Activated B cell treated with CpG ODN at 0.5 μM for 24 hours (primary cell): ENCODE measurements at regions not wholly inside any gene's neighbourhood (a gene's known extent, or its start where the extent isn't known, plus 50 kb on each side); places are given as distances from the start of the nearest gene placed in this dataset.

ENCODE experiments used
- ATAC-seq: fragments of 200-7000 bp; cut with Tn5 transposase; one replicate; pipeline ENCODE4 v1.10.0; 2021; ENCODE audit warnings: low read depth, mild to moderate bottlenecking, moderate library complexity
- CTCF ChIA-PET: fragments of 350-600 bp; sonication (Branson Sonifier 250); formaldehyde crosslinking; loops from one replicate; lab custom pipeline; 2021; ENCODE audit warnings: antibody characterized with exemption; lab: Charles Lee
- POLR2A ChIA-PET: fragments of 350-600 bp; sonication (Branson Sonifier 250); formaldehyde crosslinking; loops from one replicate; lab custom pipeline; 2021; ENCODE audit warnings: antibody characterized with exemption; lab: Charles Lee
- DNase-seq: peaks from one replicate; pipeline ENCODE4 v3.0.0; 2022
- H3K27ac Mint-ChIP-seq: one replicate; pipeline ENCODE4 v1.8.0; 2020; ENCODE audit warnings: mixed read lengths
- H3K27me3 Mint-ChIP-seq: one replicate; pipeline ENCODE4 v1.8.0; 2021; ENCODE audit warnings: mixed read lengths
- H3K36me3 Mint-ChIP-seq: one replicate; pipeline ENCODE4 v1.8.0; 2021; ENCODE audit warnings: low read depth, mixed read lengths
- H3K4me1 Mint-ChIP-seq: one replicate; pipeline ENCODE4 v1.8.0; 2021; ENCODE audit warnings: mixed read lengths
- H3K4me3 Mint-ChIP-seq: one replicate; pipeline ENCODE4 v1.8.0; 2020; ENCODE audit warnings: mild to moderate bottlenecking, mixed read lengths
- H3K9me3 Mint-ChIP-seq: one replicate; pipeline ENCODE4 v1.8.0; 2020; ENCODE audit warnings: mixed read lengths
- intact Hi-C: fragments of 100-400 bp; cut with micrococcal nuclease; formaldehyde crosslinking; loops from one replicate; pipeline ENCODE4 v1.15.1; 2024
- TF ChIP-seq, protein P1 (sequence below): fragments of 200-600 bp; IDR thresholded peaks from one replicate; pipeline ENCODE4 v1.8.0; 2022; ENCODE audit warnings: antibody characterized with exemption, mild to moderate bottlenecking

DNA sequence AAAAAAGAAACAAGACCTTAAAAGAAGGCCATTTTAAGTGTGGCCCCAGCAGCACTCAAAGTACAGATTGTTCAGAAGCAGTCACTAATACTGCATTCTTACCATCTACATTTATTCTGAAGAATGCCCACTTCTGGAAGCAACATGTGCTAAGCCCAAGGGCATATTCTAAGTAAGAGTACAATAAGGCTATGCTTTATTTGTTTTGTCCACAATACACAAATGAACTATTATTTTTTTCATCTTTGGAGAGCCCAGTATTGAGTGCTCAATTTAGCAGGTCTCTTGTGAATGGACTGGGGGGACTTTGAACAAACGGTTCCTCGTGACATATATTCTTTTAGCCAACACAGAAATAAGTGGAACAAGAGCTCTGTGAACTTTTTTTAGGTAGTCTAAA lies 191.4 kb upstream of the CHORDC1 start:
- Mint-ChIP-seq H3K36me3 (no peaks in the 10 kb centered on the region), H3K27ac (no peak overlapping the region), H3K4me3 (no peak overlapping the region), H3K4me1 (no peaks in the 10 kb centered on the region), H3K27me3 (no peaks in the 10 kb centered on the region), H3K9me3 (peaks cover 2% of the 10 kb centered on the region)
- TF ChIP-seq, protein P1, sequence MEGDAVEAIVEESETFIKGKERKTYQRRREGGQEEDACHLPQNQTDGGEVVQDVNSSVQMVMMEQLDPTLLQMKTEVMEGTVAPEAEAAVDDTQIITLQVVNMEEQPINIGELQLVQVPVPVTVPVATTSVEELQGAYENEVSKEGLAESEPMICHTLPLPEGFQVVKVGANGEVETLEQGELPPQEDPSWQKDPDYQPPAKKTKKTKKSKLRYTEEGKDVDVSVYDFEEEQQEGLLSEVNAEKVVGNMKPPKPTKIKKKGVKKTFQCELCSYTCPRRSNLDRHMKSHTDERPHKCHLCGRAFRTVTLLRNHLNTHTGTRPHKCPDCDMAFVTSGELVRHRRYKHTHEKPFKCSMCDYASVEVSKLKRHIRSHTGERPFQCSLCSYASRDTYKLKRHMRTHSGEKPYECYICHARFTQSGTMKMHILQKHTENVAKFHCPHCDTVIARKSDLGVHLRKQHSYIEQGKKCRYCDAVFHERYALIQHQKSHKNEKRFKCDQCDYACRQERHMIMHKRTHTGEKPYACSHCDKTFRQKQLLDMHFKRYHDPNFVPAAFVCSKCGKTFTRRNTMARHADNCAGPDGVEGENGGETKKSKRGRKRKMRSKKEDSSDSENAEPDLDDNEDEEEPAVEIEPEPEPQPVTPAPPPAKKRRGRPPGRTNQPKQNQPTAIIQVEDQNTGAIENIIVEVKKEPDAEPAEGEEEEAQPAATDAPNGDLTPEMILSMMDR = no peak
- POLR2A ChIA-PET = no interaction called here
- ATAC-seq (no peak), DNase-seq (no peak)
- intact Hi-C loops = no loop called here
- CTCF ChIA-PET = no interaction called here

DNA sequence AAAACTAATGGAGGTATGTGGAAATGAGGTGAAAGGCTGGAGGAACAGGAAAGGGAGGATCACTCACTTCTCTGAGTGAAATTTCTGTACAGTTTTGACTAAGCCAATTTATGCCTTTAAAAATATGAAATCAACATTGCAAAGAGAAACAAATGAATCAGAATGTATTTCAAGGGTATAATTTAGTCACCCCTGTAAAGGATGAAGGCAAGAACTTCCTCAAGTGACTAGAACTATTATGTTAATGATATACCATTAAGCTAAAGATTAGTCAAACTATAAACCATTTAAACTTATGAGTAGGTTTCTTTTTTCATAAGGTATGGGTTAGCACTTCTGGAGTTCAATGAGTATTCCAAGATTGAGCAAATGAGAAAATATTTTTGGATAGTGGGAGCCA lies 184.5 kb upstream of the CHORDC1 start:
- ATAC-seq = no peak
- POLR2A ChIA-PET = no interaction called here
- H3K4me1 Mint-ChIP-seq = no peaks in the 10 kb centered on the region
- no peaks in the 10 kb centered on the region for H3K36me3 Mint-ChIP-seq
- no peak for DNase-seq
- intact Hi-C loops = no loop called here
- H3K4me3 Mint-ChIP-seq = no peak overlapping the region
- TF ChIP-seq, protein P1 = no peak
- CTCF ChIA-PET = no interaction called here
- peaks cover 2% of the 10 kb centered on the region for H3K9me3 Mint-ChIP-seq
- H3K27ac Mint-ChIP-seq = no peak overlapping the region
- no peaks in the 10 kb centered on the region for H3K27me3 Mint-ChIP-seq

DNA sequence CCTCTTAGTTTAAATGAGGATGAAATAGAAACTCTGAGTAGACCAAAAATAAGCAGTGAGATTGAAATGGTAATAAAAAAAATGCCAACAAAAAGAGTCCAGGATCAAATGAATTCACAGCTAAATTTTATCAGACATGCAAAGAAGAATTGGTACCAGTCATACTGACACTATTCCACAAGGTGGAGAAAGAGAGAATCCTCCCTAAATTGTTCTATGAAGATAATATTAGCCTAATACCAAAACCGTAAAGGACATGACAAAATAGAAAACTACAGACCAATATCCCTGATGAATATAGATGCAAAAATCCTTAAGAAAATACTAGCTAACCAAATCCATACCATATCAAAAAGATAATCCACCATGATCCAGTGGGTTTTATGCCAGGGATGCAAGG lies 169.8 kb upstream of the CHORDC1 start:
- intact Hi-C loops = no loop called here
- H3K27ac Mint-ChIP-seq = no peak overlapping the region
- TF ChIP-seq, protein P1 = no peak
- H3K9me3 Mint-ChIP-seq = peaks cover 5% of the 10 kb centered on the region
- no peak overlapping the region for H3K4me3 Mint-ChIP-seq
- no peaks in the 10 kb centered on the region for H3K4me1 Mint-ChIP-seq
- DNase-seq (no peak), ATAC-seq (no peak)
- ChIA-PET POLR2A (no interaction called here), CTCF (no interaction called here)
- H3K27me3 Mint-ChIP-seq = no peaks in the 10 kb centered on the region
- H3K36me3 Mint-ChIP-seq = no peaks in the 10 kb centered on the region

DNA sequence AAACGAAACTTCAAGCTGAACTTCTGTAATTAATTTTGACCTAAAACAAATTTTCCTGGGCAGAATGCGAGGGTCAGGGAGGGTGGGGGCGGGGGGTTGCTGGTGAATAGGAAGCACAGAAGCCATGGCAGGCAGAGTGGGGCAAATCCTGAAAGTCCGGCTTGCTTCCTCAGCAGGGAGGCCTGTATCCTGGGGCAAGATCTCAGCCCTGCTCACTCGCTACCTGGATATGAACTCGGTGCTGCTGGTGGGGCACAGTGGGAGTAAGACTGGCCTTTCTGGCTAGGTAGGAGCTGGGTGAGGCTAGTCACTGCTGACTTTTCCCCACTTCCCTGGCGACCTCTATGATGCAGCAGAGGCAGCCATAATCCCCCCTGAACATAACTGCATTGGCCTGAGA lies 168.9 kb upstream of the CHORDC1 start:
- ChIA-PET CTCF (no interaction called here), POLR2A (no interaction called here)
- Mint-ChIP-seq H3K27ac (no peak overlapping the region), H3K9me3 (peaks cover 2% of the 10 kb centered on the region), H3K27me3 (no peaks in the 10 kb centered on the region), H3K36me3 (no peaks in the 10 kb centered on the region), H3K4me3 (no peak overlapping the region), H3K4me1 (no peaks in the 10 kb centered on the region)
- intact Hi-C loops = no loop called here
- DNase-seq (no peak), ATAC-seq (no peak)
- TF ChIP-seq, protein P1 = no peak

DNA sequence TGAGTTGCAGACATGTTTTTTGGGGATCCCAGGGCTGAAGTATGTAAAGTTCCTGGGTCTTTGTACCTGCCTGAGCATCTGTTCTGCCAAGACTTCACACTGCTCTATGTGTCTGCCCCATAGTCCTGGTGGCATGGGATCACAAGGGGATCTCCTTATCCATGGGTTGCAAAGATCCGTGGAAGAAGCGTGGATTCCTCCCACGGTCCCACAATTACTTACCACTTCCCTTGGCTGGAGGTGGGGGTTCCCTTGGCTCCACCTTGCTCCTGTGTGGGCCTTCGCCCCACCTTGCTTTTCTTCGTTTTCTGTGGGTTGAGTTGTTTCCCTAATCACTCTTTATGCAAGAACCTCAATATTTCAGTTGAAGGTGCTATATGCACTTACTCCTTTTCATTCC lies 157.4 kb upstream of the CHORDC1 start:
- Mint-ChIP-seq H3K4me3 (no peak overlapping the region), H3K27me3 (no peaks in the 10 kb centered on the region), H3K36me3 (no peaks in the 10 kb centered on the region), H3K9me3 (peaks cover 2% of the 10 kb centered on the region), H3K27ac (no peak overlapping the region), H3K4me1 (no peaks in the 10 kb centered on the region)
- no peak for DNase-seq
- POLR2A ChIA-PET = no interaction called here
- TF ChIP-seq, protein P1 = no peak
- no peak for ATAC-seq
- intact Hi-C loops = no loop called here
- CTCF ChIA-PET = no interaction called here
